GM23338 (cell line): ENCODE measurements at regions not wholly inside any gene's neighbourhood (a gene's known extent, or its start where the extent isn't known, plus 50 kb on each side); places are given as distances from the start of the nearest gene placed in this dataset.

Source experiments
- ATAC-seq: fragments of 200-7000 bp; cut with Tn5 transposase; 3 replicates; pipeline ENCODE4 v1.9.1; 2020
- DNase-seq: peaks from one replicate; pipeline ENCODE4 v3.0.0-alpha.2; 2015; ENCODE audit warnings: low spot score
- H2AFZ ChIP-seq: fragments of 200-600 bp; sonication (generic); 2 replicates; pipeline ENCODE4 v1.8.0; 2016; ENCODE audit warnings: antibody characterized with exemption, mild to moderate bottlenecking, moderate library complexity
- H3F3A ChIP-seq: fragments of 200-600 bp; sonication (generic); replicated peaks from 2 replicates; pipeline ENCODE4 v1.8.0; 2017; ENCODE audit warnings: antibody characterized with exemption, mixed run types, low read depth
- H3K27ac ChIP-seq: fragments of 200-600 bp; sonication (generic); 2 replicates; pipeline ENCODE4 v1.6.1; 2016; ENCODE audit warnings: low read depth
- H3K27me3 ChIP-seq: fragments of 200-600 bp; sonication (generic); 2 replicates; pipeline ENCODE4 v1.8.0; 2016; ENCODE audit warnings: mild to moderate bottlenecking, mixed run types, moderate library complexity; ENCODE audit not compliant: insufficient read depth
- H3K36me3 ChIP-seq: fragments of 200-600 bp; sonication (generic); 2 replicates; pipeline ENCODE4 v1.8.0; 2016; ENCODE audit warnings: mild to moderate bottlenecking; ENCODE audit not compliant: insufficient read depth
- H3K4me1 ChIP-seq: fragments of 200-600 bp; sonication (generic); 2 replicates; pipeline ENCODE4 v1.8.0; 2016; ENCODE audit warnings: mild to moderate bottlenecking, moderate library complexity; ENCODE audit not compliant: insufficient read depth
- H3K4me2 ChIP-seq: fragments of 200-600 bp; sonication (generic); 2 replicates; pipeline ENCODE4 v1.7.1; 2017; ENCODE audit warnings: mixed run types
- H3K4me3 ChIP-seq: fragments of 200-600 bp; sonication (generic); 2 replicates; pipeline ENCODE4 v1.6.1; 2016; ENCODE audit warnings: mixed run types
- H3K79me2 ChIP-seq: fragments of 200-600 bp; sonication (generic); replicated peaks from 2 replicates; pipeline ENCODE4 v1.8.0; 2017; ENCODE audit warnings: mild to moderate bottlenecking; ENCODE audit not compliant: insufficient read depth
- H3K9me2 ChIP-seq: fragments of 200-600 bp; sonication (generic); 2 replicates; pipeline ENCODE4 v1.8.0; 2017; ENCODE audit not compliant: insufficient read depth
- H4K20me1 ChIP-seq: fragments of 200-600 bp; sonication (generic); replicated peaks from 2 replicates; pipeline ENCODE4 v1.8.0; 2017; ENCODE audit warnings: mild to moderate bottlenecking; ENCODE audit not compliant: insufficient read depth
- H3K27ac Mint-ChIP-seq: 2 replicates; pipeline ENCODE4 v1.8.0; 2020; ENCODE audit warnings: inconsistent platforms, mild to moderate bottlenecking, moderate library complexity, mixed read lengths
- H3K27me3 Mint-ChIP-seq: 3 replicates; pipeline ENCODE4 v1.8.0; 2022; ENCODE audit warnings: low read depth, mild to moderate bottlenecking, moderate library complexity, mixed read lengths, inconsistent platforms; ENCODE audit not compliant: insufficient read depth, poor library complexity
- H3K36me3 Mint-ChIP-seq: 3 replicates; pipeline ENCODE4 v1.8.0; 2021; ENCODE audit warnings: low read depth, mild to moderate bottlenecking, inconsistent platforms, moderate library complexity, mixed read lengths
- H3K4me1 Mint-ChIP-seq: 3 replicates; pipeline ENCODE4 v1.8.0; 2020; ENCODE audit warnings: mild to moderate bottlenecking, inconsistent platforms, mixed read lengths
- H3K4me3 Mint-ChIP-seq: 3 replicates; pipeline ENCODE4 v1.8.0; 2021; ENCODE audit warnings: moderate library complexity, mild to moderate bottlenecking, inconsistent platforms, mixed read lengths
- H3K9me3 Mint-ChIP-seq: 3 replicates; pipeline ENCODE4 v1.8.0; 2020; ENCODE audit warnings: moderate library complexity, mild to moderate bottlenecking, inconsistent platforms, mixed read lengths
- CREB1 ChIP-seq: fragments of 250-450 bp; sonication (Bioruptor Pico); IDR thresholded peaks from 2 replicates; pipeline ENCODE4 v1.5.0; 2020; ENCODE audit warnings: low read depth, mild to moderate bottlenecking, moderate library complexity
- CTCF ChIP-seq, 2 experiments: fragments of 200-600 bp in 1 of 2; sonication (generic) in 1 of 2; conservative IDR thresholded peaks; 2 replicates each; pipeline versions ENCODE4 v1.5.1 to v1.6.1; 2016 to 2017; ENCODE audit warnings: antibody characterized with exemption in 2 of 2, low read depth in 2 of 2, mild to moderate bottlenecking in 2 of 2, moderate library complexity in 1 of 2
- JUNB ChIP-seq: IDR thresholded peaks from one replicate; pipeline ENCODE4 v1.6.1; 2016; ENCODE audit warnings: antibody characterized with exemption; ENCODE audit not compliant: unreplicated experiment
- NANOG ChIP-seq: IDR thresholded peaks from 2 replicates; pipeline ENCODE4 v1.6.1; 2016; ENCODE audit warnings: antibody characterized with exemption, borderline replicate concordance
- POLR2AphosphoS5 ChIP-seq: IDR thresholded peaks from 2 replicates; pipeline ENCODE4 v1.6.1; 2016; ENCODE audit warnings: antibody characterized with exemption, low read depth
- REST ChIP-seq: IDR thresholded peaks from one replicate; pipeline ENCODE4 v1.6.1; 2018; ENCODE audit warnings: antibody characterized with exemption; ENCODE audit not compliant: unreplicated experiment
- STAT1 ChIP-seq: IDR thresholded peaks from one replicate; pipeline ENCODE4 v1.6.1; 2016; ENCODE audit warnings: antibody characterized with exemption; ENCODE audit not compliant: unreplicated experiment
- ZNF114 ChIP-seq: fragments of 250-450 bp; sonication (Bioruptor Pico); IDR thresholded peaks from 2 replicates; pipeline ENCODE4 v1.5.0; 2020; ENCODE audit warnings: mild to moderate bottlenecking, moderate library complexity
- ZNF331 ChIP-seq: fragments of 250-450 bp; sonication (Bioruptor Pico); IDR thresholded peaks from 2 replicates; pipeline ENCODE4 v1.5.0; 2020; ENCODE audit warnings: low read depth, mild to moderate bottlenecking, moderate library complexity
- ZNF462 ChIP-seq: fragments of 250-450 bp; sonication (Bioruptor Pico); IDR thresholded peaks from 2 replicates; pipeline ENCODE4 v1.5.0; 2020; ENCODE audit warnings: mild to moderate bottlenecking, moderate library complexity

- no peak overlapping the region for H3K4me3 ChIP-seq
- no peaks in the 10 kb centered on the region for H3F3A ChIP-seq
- no peaks in the 10 kb centered on the region for H4K20me1 ChIP-seq
- no peaks in the 10 kb centered on the region for H3K4me1 Mint-ChIP-seq
- no peaks in the 10 kb centered on the region for H3K4me1 ChIP-seq
- H2AFZ ChIP-seq = no peak overlapping the region
- no peaks in the 10 kb centered on the region for H3K36me3 Mint-ChIP-seq
- no peaks in the 10 kb centered on the region for H3K27me3 Mint-ChIP-seq
- H3K9me3 Mint-ChIP-seq = no peaks in the 10 kb centered on the region
- H3K27ac ChIP-seq = no peak overlapping the region
- no peak overlapping the region for H3K4me2 ChIP-seq
- ATAC-seq = no peak
- no peak for TF ChIP-seq POLR2AphosphoS5
- no peak for TF ChIP-seq CREB1 (CRISPR knock-in tag)
- TF ChIP-seq ZNF114 (CRISPR knock-in tag) = no peak
- TF ChIP-seq ZNF331 (CRISPR knock-in tag) = no peak
- TF ChIP-seq JUNB = no peak
- TF ChIP-seq CTCF (conservative IDR thresholded peaks at IDR 0.05; ENCODE audit: low read depth in 2 of 2) = no peak
- no peak for DNase-seq
- no peaks in the 10 kb centered on the region for H3K36me3 ChIP-seq
- no peaks in the 10 kb centered on the region for H3K79me2 ChIP-seq
- no peaks in the 10 kb centered on the region for H3K27me3 ChIP-seq
- H3K27ac Mint-ChIP-seq = no peak overlapping the region
- no peak overlapping the region for H3K4me3 Mint-ChIP-seq
- H3K9me2 ChIP-seq = no peaks in the 10 kb centered on the region
These were observed 120.7 kb upstream of the CDH8 start for GRCh38 chr16:62156971-62157370.

GRCh38 chr16:62149631-62150030 lies 113.4 kb upstream of the CDH8 start:
- Mint-ChIP-seq H3K27me3 (no peaks in the 10 kb centered on the region), H3K4me3 (no peak overlapping the region), H3K36me3 (no peaks in the 10 kb centered on the region), H3K4me1 (peaks cover 6% of the 10 kb centered on the region; the same call in 2 of the 3 replicates), H3K27ac (no peak overlapping the region), H3K9me3 (no peaks in the 10 kb centered on the region)
- Histone ChIP-seq H4K20me1 (no peaks in the 10 kb centered on the region), H3K4me3 (no peak overlapping the region), H3K4me2 (no peak overlapping the region), H2AFZ (no peak overlapping the region), H3K4me1 (no peaks in the 10 kb centered on the region), H3K27me3 (no peaks in the 10 kb centered on the region), H3K36me3 (no peaks in the 10 kb centered on the region), H3K9me2 (peaks cover 3% of the 10 kb centered on the region; the same call in 1 of the 2 replicates), H3F3A (no peaks in the 10 kb centered on the region), H3K79me2 (no peaks in the 10 kb centered on the region), H3K27ac (no peak overlapping the region)
- no peak for DNase-seq
- ATAC-seq = no peak
- TF ChIP-seq NANOG = no peak
- TF ChIP-seq STAT1 = no peak
- TF ChIP-seq ZNF462 (CRISPR knock-in tag) = no peak
- TF ChIP-seq REST = no peak
